HG03469 (cell line): ENCODE measurements at regions not wholly inside any gene's neighbourhood (a gene's known extent, or its start where the extent isn't known, plus 50 kb on each side); places are given as distances from the start of the nearest gene placed in this dataset.

Source experiments
- ATAC-seq: cut with Tn5 transposase; IDR thresholded peaks from one replicate; pipeline ENCODE4 v1.9.1; 2021; ENCODE audit warnings: mild to moderate bottlenecking, moderate library complexity, moderate number of reproducible peaks; ENCODE audit not compliant: unreplicated experiment

GRCh38 chr13:50188696-50189095 is 173.5 kb downstream of the KCNRG start:
- ATAC-seq = no peak

GRCh38 chr13:50189450-50189849 is 174.2 kb downstream of the KCNRG start:
- ATAC-seq = no peak

DNA sequence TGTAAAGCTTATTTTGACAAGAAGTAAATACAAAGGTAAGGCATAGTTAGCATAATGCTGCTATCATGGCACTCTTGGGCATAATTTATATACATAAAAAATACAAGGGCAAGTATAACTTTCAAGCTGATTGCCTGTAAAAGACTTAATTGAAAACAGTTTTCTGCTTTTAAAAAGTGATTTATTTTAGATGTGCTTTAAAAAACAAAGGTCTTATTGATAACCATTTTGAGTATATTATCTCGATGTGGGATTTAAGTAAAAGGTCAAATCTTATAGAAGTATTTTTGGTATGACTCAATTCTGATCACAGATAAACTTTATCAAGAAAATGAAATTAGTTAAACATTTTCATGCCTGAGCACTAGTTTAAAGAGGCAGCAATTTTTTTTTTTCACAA is 175.8 kb downstream of the KCNRG start:
- ATAC-seq = no peak

GRCh38 chr13:50192272-50192813 is 177.1 kb downstream of the KCNRG start:
- ATAC-seq = no peak

DNA sequence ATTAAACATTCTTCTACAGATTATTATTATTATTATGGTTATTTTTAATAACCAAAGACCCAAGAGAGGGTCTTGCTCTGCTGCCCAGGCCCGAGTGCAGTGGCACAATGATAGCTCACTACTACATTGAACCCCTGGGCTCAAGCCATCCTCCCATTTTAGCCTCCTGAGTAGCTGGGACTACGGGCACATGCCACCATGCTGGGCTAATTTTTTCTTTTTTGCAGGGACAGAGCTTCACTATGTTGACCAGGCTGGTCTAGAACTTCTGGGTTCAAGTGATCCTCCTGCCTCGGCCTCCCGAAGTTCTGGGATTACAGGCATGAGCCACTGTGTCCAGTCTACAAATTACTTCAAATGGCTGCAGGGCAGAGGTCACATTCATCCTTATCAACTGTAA is 179.8 kb downstream of the KCNRG start:
- no peak for ATAC-seq

- no peak for ATAC-seq
These were observed 180.9 kb downstream of the KCNRG start for GRCh38 chr13:50196118-50196517.

DNA sequence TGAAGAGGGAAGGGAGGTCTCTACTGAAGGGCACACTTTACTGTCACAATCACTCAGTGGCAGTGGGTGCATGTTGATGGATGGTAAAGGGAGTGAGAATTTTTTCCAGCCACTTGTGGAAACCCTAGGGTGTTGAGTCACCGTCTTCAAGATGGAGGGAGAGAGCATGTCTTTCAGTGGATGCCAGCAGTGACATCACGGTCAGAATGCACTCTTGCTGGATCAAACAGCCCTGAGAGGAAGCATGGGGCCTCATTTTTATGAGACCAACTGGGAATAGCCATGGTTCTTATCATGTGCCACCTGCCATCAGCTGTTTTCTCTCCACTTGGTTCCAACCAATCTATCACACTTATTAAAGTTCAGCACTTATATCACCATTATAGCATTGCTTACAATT is 182.5 kb downstream of the KCNRG start:
- no peak for ATAC-seq

DNA sequence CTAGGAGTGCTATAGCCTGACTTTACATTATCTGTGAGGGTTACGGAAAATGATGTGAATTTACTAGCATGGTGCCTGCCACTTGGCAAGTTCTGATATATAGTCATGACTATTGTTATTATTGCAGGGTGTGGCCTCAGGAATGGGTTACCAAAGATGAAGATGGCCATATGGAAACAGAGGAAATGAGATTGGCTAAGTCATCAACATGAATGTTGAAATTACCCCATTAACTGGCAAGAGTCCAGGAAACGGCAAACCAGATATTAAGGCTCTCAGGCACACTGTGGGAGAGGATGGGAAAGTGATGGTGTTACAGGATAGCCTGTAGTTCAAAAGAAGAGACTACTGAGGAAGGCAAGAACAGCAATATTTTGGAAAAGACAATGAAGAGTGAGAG is 183.3 kb downstream of the KCNRG start:
- ATAC-seq = no peak

GRCh38 chr13:50200569-50200968 is 185.3 kb downstream of the KCNRG start:
- no peak for ATAC-seq

DNA sequence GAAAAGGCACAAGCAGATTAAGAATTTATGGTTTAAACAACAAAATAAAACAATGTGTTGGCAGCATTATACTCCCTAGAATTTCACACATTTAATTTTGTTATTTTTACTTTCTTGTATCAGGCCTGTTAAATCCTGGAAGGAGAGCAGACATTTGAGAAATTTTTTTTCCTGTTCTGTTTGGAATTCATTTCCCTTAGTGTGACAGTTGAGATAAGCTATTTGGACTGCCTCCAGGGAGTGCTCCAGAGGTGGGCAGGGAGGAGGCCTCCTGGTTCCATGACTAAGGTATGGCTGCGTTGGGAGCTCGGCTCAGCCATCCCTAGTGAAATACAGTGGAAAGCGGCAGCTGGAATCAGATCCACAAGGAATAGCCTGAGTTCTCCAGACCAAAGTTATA is 185.7 kb downstream of the KCNRG start:
- no peak for ATAC-seq

- ATAC-seq = no peak
These were observed 187.2 kb downstream of the KCNRG start for GRCh38 chr13:50202485-50202884.

DNA sequence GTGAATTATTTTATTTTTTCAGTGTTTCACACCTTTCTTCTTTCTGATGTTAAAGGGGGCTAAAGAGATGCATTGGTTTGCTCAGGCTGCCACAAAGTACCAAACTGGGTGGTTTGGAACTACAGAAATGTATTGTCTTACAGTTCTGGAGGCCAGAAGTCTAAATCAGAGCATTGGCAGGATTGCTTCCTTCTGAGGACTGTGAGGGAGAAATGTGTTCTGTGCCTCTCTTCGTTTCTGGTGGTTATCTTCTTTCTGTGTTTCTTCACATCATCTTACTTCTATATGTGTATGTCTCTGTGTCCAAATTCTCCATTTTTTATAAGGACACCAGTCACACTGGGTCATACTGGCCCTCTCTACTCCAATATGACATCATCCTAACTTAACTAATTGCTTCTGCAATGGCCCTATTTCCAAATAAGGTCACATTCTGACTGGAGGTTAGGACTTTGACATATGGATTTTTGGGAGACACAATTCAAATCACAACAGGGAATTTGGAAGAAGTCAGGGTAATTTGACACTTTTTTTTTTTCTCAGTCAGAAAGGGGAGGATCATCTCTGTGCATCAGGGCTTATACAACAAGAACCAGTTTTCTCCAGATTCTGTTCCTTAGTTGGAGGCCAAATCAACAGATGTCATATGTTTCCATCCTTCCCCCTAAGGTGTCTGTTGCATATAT is 188.2 kb downstream of the KCNRG start:
- ATAC-seq = no peak

DNA sequence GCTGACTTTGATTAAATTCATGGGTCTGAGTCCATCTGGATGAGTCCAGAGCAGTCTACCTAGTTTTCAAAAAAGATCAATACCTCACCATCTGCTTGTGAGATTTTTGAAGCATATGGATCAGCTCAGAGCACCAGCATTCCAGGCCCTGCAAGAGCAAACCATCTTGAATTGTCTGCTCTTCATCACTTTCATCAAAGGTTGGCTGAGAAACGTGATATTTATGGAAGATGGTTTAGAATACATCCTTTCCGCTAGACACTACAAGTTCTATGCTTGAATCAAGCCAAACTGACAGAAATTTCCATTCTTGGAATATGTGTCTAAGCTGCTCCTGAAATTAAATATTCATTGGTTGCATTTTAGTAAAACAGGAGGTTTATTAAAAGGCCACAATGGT is 190.3 kb downstream of the KCNRG start:
- ATAC-seq = no peak

DNA sequence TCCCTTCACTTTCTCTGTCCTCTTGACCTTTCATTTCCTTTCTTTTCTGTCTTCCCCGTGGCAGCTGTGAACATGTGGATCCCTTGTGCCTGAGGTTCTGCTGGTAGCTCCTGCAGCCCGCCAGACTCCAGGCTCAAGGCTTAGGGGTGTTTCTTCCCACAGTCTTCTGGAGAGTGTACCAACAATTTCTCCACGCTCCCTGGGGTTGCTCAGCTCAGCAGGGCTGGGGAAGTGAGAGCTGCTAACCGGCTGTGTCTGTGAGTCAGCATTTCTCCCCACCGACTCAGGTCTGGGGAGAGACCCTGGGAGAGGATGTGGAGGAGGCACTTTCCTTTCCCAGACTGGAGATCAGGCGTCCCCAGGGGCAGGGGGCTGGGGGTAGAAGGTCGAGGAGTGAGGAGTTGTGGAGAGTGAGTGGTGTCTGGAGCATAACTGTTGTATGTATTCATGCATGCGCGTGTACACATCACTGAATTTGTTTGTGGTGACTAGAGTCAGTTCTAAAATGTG is 193.6 kb downstream of the KCNRG start:
- no peak for ATAC-seq

GRCh38 chr13:50209631-50210030 is 194.4 kb downstream of the KCNRG start:
- no peak for ATAC-seq

DNA sequence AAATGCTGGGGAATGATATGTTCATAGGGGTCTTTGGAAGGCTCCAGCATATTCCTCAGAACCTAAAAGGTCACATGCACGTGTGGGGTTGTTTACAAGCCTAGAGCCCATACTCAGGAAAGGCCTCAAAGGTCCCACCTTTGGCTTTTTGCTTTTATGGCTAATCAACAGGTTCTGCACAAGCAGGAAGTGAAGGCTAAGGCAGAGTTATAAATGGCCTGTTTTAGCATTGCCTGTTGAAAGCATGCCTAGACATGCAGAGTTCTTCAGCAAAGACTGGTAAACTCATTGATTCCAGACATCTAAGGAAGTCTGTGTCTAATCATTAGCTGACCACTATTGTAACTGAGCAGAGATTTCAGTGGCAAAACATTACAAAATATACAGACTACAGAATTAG is 198.3 kb downstream of the KCNRG start:
- ATAC-seq = no peak

GRCh38 chr13:50214514-50214913 is 199.3 kb downstream of the KCNRG start:
- no peak for ATAC-seq

DNA sequence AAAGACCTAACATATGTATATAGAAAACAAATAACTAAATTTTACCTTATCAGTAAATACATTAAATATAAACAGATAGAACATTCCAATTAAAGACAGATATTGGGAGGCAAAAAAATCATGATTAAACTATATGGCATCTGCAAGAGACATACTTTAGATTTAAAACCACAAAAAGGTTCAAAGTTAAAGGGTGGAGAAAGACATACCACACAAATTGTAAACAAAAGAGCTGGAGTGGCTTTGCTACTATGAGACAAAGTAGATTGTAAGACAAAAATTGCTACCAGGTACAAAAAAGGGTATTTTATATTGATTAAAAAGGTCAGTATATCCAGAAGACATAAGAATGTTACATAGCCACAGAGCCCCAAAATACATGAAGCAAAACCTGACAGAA is 200.2 kb downstream of the KCNRG start:
- ATAC-seq = no peak

GRCh38 chr13:50219743-50220142 is 204.5 kb downstream of the KCNRG start:
- ATAC-seq = no peak

- no peak for ATAC-seq
These were observed 205.7 kb downstream of the KCNRG start for GRCh38 chr13:50220938-50221337.

DNA sequence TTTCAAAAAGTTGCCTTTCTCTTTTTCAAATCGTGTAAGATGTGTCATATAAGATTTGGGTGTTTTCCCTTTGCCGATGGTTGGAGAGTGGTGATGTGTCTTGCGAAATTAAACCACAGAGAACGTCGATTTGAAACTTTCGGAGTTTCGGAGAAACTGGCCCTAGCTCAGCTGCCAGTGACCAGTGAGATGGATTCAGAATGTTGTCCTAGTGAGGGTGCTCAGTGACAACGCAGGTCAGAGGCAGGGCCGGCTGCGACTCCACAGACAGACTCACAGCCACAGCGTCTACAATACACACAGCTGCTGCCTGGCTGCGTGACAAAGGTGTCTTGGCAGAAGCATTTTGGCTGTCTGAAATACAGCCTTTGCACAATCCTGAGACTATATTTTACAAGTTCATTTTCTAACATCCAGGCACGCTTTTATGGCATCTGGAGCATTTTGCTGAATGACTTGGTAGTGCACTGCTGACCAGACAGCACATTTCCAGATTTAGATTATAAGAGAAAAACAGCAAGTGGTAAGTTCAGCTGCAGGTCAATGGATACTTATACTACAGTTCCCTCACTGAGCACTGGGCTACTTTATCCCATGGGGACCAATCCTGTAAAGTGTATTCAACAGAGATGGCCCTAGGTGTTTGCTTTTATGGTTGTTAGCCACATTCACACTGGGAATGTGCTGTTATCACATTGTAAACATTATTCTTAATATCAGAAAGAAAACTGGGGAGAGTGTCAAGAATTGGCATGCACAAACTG is 207.5 kb downstream of the KCNRG start:
- ATAC-seq = no peak

DNA sequence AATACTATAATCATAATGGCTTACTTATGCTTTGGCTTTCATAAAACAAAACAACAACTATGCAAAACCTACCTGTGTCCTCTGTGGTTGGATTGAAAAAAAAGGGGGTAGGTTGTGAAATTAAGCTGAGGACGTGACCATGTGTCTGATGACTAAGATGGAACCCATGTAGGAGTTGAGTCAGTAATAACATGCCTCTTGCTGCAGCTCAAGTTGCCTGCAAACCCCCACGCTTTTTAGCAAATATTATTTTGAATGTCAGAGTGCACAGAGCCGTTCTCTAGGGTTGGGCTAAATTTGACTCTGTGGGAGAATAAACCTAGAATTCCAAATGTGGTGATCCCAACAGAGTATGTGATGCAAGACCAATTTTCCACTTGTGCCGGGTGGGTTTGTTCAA is 209.3 kb downstream of the KCNRG start:
- ATAC-seq = peak; percentile 38
